ENCODE measurements at regions not wholly inside any gene's neighbourhood (a gene's known extent, or its start where the extent isn't known, plus 50 kb on each side); places are given as distances from the start of the nearest gene placed in this dataset.

DNA sequence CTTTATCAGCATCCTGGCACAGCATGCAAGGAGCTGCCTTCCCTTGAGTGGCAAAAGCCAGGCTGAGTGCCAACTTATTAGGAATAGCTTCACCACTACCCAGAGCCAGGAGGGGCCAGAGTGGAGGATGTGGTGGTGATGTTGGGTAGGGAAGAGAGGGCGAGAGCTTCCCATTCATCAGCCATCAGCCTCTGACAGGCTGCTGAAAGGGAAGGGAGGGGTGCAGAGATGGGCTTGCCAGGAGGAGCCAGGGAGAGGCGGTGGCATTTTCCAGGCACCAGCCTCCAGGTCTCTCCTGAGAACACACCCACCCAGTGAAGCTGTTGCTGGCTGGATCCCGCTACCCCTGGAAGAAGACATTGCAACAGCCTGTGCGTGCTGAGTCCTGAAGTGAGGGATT lies 168.5 kb downstream of the ACTL8 start:
- TF ChIP-seq ZNF416 (tag by site-specific recombination; IDR thresholded peaks at IDR 0.05): no peak
- TF ChIP-seq ZNF324 (tag by site-specific recombination; IDR thresholded peaks at IDR 0.05): no peak
- TF ChIP-seq SETDB1 (IDR thresholded peaks at IDR 0.05; ENCODE audit: insufficient read length, low read length): no peak
- TF ChIP-seq ZNF707 (tag by site-specific recombination; IDR thresholded peaks at IDR 0.05): no peak
- TF ChIP-seq, protein P1, sequence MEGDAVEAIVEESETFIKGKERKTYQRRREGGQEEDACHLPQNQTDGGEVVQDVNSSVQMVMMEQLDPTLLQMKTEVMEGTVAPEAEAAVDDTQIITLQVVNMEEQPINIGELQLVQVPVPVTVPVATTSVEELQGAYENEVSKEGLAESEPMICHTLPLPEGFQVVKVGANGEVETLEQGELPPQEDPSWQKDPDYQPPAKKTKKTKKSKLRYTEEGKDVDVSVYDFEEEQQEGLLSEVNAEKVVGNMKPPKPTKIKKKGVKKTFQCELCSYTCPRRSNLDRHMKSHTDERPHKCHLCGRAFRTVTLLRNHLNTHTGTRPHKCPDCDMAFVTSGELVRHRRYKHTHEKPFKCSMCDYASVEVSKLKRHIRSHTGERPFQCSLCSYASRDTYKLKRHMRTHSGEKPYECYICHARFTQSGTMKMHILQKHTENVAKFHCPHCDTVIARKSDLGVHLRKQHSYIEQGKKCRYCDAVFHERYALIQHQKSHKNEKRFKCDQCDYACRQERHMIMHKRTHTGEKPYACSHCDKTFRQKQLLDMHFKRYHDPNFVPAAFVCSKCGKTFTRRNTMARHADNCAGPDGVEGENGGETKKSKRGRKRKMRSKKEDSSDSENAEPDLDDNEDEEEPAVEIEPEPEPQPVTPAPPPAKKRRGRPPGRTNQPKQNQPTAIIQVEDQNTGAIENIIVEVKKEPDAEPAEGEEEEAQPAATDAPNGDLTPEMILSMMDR (tag by site-specific recombination; IDR thresholded peaks at IDR 0.05): no peak
- TF ChIP-seq ZNF561 (tag by site-specific recombination; IDR thresholded peaks at IDR 0.05; ENCODE audit: borderline replicate concordance): no peak
- TF ChIP-seq, protein P2, sequence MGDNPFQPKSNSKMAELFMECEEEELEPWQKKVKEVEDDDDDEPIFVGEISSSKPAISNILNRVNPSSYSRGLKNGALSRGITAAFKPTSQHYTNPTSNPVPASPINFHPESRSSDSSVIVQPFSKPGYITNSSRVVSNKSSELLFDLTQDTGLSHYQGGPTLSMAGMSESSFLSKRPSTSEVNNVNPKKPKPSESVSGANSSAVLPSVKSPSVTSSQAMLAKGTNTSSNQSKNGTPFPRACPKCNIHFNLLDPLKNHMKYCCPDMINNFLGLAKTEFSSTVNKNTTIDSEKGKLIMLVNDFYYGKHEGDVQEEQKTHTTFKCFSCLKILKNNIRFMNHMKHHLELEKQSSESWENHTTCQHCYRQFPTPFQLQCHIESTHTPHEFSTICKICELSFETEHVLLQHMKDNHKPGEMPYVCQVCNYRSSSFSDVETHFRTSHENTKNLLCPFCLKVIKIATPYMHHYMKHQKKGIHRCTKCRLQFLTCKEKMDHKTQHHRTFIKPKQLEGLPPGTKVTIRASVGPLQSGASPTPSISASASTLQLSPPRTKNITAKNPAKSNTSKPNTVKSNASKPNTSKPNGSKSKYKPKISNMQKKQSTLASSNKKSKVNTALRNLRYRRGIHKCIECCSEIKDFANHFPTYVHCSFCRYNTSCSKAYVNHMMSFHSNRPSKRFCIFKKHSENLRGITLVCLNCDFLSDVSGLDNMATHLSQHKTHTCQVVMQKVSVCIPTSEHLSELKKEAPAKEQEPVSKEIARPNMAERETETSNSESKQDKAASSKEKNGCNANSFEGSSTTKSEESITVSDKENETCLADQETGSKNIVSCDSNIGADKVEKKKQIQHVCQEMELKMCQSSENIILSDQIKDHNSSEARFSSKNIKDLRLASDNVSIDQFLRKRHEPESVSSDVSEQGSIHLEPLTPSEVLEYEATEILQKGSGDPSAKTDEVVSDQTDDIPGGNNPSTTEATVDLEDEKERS (tag by site-specific recombination; IDR thresholded peaks at IDR 0.05): no peak
- no peak for TF ChIP-seq ZNF274 (IDR thresholded peaks at IDR 0.05; ENCODE audit: low read length)
- TF ChIP-seq ZNF274 (tag by site-specific recombination; IDR thresholded peaks at IDR 0.05; ENCODE audit: borderline replicate concordance): no peak
- TF ChIP-seq ZNF664 (tag by site-specific recombination; IDR thresholded peaks at IDR 0.05): no peak
- no peak for TF ChIP-seq KLF7 (tag by site-specific recombination; IDR thresholded peaks at IDR 0.05; ENCODE audit: borderline replicate concordance)
- no peak for TF ChIP-seq ZNF350 (tag by site-specific recombination; IDR thresholded peaks at IDR 0.05)
- TF ChIP-seq, protein P3, sequence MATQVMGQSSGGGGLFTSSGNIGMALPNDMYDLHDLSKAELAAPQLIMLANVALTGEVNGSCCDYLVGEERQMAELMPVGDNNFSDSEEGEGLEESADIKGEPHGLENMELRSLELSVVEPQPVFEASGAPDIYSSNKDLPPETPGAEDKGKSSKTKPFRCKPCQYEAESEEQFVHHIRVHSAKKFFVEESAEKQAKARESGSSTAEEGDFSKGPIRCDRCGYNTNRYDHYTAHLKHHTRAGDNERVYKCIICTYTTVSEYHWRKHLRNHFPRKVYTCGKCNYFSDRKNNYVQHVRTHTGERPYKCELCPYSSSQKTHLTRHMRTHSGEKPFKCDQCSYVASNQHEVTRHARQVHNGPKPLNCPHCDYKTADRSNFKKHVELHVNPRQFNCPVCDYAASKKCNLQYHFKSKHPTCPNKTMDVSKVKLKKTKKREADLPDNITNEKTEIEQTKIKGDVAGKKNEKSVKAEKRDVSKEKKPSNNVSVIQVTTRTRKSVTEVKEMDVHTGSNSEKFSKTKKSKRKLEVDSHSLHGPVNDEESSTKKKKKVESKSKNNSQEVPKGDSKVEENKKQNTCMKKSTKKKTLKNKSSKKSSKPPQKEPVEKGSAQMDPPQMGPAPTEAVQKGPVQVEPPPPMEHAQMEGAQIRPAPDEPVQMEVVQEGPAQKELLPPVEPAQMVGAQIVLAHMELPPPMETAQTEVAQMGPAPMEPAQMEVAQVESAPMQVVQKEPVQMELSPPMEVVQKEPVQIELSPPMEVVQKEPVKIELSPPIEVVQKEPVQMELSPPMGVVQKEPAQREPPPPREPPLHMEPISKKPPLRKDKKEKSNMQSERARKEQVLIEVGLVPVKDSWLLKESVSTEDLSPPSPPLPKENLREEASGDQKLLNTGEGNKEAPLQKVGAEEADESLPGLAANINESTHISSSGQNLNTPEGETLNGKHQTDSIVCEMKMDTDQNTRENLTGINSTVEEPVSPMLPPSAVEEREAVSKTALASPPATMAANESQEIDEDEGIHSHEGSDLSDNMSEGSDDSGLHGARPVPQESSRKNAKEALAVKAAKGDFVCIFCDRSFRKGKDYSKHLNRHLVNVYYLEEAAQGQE (tag by site-specific recombination; IDR thresholded peaks at IDR 0.05): no peak
- TF ChIP-seq SP7 (tag by site-specific recombination; IDR thresholded peaks at IDR 0.05): no peak
